Gastroesophageal sphincter (tissue), 3 donors: ENCODE measurements at regions not wholly inside any gene's neighbourhood (a gene's known extent, or its start where the extent isn't known, plus 50 kb on each side); places are given as distances from the start of the nearest gene placed in this dataset.

ENCODE experiments used
- CTCF ChIP-seq, 4 experiments: fragments of 200-600 bp in 2 of 4; fragments of 450-650 bp in 2 of 4; sonication (generic) in 1 of 4; IDR thresholded peaks; one replicate each; pipeline ENCODE4 v1.5.1; 2017 to 2019; ENCODE audit warnings: antibody characterized with exemption in 4 of 4, mild to moderate bottlenecking in 2 of 4, moderate library complexity in 2 of 4
- POLR2A ChIP-seq, 2 donors: fragments of 450-650 bp; IDR thresholded peaks; one replicate each; pipeline ENCODE4 v1.6.1; 2017; ENCODE audit warnings: antibody characterized with exemption in 2 of 2, mild to moderate bottlenecking in 2 of 2, moderate library complexity in 1 of 2

- no peak for TF ChIP-seq CTCF (IDR thresholded peaks at IDR 0.05)
- no peak for TF ChIP-seq POLR2A (IDR thresholded peaks at IDR 0.05)
These were observed 62.5 kb upstream of the LEP start for GRCh38 chr7:128178611-128179010.
